Choroid plexus epithelial cell (primary cell): ENCODE measurements at regions not wholly inside any gene's neighbourhood (a gene's known extent, or its start where the extent isn't known, plus 50 kb on each side); places are given as distances from the start of the nearest gene placed in this dataset.

ENCODE experiments used
- DNase-seq: peaks from one replicate; pipeline ENCODE4 v3.0.0-alpha.2; 2010; ENCODE audit warnings: low read depth
- H3K4me3 ChIP-seq: 2 replicates; pipeline ENCODE4 v1.5.1; 2011; ENCODE audit warnings: low read depth, mild to moderate bottlenecking, control low read depth, low read length, moderate library complexity
- TF ChIP-seq, protein P1 (sequence below): conservative IDR thresholded peaks from 2 replicates; pipeline ENCODE4 v1.5.1; 2011; ENCODE audit warnings: low read depth, mild to moderate bottlenecking, control low read depth, inconsistent platforms, low read length, moderate library complexity

DNA sequence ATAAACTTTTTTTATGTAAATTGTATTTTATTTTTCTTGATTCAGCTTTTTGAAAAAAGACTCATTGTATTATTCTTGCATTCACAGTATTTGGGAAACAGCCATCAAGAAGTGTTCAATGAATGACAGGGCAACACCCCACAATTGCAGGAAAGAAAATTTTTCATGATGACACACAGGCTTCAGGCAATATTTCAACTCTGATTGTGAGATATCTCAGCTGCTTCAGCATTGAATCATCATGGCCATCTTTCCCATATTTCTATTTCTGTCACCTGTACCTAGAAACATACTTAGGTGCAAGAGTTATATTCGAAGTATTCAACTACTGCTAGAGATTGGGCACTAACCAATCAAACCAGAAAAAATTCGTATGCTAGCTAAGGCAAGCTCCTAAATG, 446.0 kb downstream of the ISL1 start:
- no peak for DNase-seq
- H3K4me3 ChIP-seq: no peak overlapping the region
- TF ChIP-seq, protein P1, sequence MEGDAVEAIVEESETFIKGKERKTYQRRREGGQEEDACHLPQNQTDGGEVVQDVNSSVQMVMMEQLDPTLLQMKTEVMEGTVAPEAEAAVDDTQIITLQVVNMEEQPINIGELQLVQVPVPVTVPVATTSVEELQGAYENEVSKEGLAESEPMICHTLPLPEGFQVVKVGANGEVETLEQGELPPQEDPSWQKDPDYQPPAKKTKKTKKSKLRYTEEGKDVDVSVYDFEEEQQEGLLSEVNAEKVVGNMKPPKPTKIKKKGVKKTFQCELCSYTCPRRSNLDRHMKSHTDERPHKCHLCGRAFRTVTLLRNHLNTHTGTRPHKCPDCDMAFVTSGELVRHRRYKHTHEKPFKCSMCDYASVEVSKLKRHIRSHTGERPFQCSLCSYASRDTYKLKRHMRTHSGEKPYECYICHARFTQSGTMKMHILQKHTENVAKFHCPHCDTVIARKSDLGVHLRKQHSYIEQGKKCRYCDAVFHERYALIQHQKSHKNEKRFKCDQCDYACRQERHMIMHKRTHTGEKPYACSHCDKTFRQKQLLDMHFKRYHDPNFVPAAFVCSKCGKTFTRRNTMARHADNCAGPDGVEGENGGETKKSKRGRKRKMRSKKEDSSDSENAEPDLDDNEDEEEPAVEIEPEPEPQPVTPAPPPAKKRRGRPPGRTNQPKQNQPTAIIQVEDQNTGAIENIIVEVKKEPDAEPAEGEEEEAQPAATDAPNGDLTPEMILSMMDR: no peak

DNA sequence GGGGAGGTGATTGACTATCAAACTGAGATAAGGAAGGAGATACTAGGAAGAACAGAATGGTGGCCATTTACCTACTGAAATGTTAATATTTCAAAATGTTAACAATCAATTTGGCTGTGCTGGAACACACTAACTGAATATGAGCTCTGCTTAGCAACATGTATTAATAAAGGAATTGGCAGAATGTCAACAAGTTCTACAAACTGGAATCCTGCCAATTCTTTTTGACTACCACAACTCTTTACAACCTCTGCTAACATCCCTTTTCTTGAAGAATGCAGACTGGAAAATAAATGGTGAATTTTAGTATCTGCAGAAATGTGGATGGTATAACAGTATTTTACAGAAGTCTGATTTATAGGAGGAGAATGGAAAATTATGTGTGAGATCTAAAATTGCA, 446.4 kb downstream of the ISL1 start:
- TF ChIP-seq, protein P1: no peak
- H3K4me3 ChIP-seq: no peak overlapping the region
- DNase-seq: no peak

DNA sequence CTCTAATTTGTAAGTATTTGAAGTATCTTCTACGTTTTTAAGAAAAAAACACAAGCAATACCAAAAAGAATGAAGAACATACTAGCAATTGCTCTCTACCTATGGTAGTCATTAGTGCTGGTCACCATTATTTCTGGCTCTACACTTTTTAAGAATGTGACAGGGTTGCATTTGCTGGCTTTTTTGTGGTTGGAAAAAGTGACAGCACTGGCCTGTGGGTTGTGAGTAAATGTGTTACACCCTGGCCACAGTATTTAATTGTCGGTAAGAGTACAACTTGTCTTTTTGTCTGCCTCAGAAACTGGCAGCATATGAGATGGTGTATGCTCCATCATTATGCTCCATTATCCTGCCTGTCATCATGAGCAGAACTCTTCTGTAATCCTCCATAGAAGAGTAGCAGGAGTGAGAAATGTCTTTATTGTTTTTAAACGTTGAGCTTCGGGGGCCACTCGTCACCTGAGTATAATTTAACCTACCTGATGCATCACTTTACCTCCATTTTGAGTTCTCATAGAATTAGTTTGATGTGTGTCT, 449.8 kb downstream of the ISL1 start:
- no peak overlapping the region for H3K4me3 ChIP-seq
- no peak for DNase-seq
- TF ChIP-seq, protein P1: no peak

DNA sequence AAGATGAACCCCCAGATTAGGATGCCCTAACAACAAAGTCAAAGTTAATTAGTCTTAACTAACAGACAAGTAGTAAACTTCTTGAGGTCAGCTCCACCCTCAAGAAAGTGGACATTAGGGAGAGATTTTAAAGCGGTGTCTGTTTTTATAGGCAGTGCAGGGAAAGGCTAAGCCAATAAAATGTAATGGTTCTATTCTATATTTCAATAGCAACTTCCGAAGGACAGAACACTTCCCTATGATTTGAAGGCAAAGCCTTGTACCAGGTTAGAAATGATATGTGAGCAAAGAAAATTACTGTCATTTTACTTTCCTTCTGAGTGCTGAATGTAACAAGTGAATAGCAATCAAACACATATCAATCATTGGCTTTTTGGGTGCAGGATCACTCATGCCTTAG, 455.2 kb downstream of the ISL1 start:
- TF ChIP-seq, protein P1: no peak
- no peak overlapping the region for H3K4me3 ChIP-seq
- DNase-seq: no peak

DNA sequence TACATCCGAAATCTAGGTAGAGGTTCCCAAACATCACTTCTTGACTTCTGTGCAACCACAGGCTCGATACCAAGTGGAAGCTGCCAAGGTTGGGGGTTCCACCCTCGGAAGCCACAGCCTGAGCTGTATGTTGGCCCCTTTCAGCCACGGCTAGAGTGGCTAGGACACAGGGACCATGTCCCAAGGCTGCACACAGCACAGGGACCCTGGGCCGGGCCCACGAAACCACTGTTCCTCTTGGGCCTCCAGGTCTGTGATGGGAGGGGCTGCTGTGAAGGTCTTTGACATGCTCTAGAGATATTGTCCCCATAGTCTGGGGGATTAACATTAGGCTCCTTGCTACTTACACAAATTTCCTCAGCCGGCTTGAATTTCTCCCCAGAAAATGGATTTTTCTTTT, 460.6 kb downstream of the ISL1 start:
- TF ChIP-seq, protein P1: no peak
- no peak for DNase-seq

DNA sequence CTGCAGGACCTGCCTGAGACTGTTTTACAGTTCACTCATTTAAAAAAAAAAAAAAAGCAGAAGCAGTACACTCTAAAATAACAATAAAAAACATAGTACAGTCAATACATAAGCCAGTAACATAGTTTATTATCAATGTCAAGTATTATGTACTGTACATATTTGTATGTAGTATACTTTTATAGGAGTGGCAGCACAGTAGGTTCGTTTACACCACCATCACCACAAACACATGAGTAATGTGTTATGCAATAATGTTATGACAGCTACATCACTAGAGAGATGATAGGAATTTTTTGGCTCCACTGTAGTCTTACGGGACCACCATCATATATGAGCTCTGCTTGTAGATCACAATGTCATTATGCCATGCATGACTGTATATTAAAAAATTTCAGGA, 462.8 kb downstream of the ISL1 start:
- TF ChIP-seq, protein P1: no peak

More for the DNA sequence above, 460.6 kb downstream of the ISL1 start:
- no peak overlapping the region for H3K4me3 ChIP-seq

DNA sequence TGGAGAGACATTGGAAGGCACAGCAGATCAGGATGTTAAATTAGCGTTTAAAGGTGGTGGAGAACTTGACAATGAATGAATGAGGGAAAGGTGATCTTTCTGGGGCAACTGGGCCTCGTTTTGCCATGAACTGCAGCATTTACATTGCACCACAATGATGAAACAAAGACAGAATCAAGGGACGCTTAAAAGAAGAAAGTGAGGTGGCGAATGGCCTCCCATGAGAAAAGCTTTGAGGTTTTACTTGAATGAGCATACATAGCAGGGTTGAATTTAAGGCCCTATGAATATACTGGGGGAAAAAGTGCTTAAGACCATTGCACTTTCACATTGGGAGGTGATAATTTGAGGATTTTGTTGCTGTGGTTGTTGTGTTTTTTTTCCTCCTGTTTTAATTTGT, 476.4 kb downstream of the ISL1 start:
- TF ChIP-seq, protein P1: no peak
- H3K4me3 ChIP-seq: no peak overlapping the region
- DNase-seq: no peak

More for the DNA sequence above, 462.8 kb downstream of the ISL1 start:
- H3K4me3 ChIP-seq: no peak overlapping the region
- DNase-seq: no peak
